Kidney (tissue), 13 donors: ENCODE measurements at regions not wholly inside any gene's neighbourhood (a gene's known extent, or its start where the extent isn't known, plus 50 kb on each side); places are given as distances from the start of the nearest gene placed in this dataset.

Experiments
- DNase-seq, 5 donors: peaks; one replicate each; pipeline ENCODE4 v3.0.0-alpha.2; 2013 to 2020
- FAIRE-seq: peaks from 2 replicates; lab custom pipeline; 2012; peaks lifted over from hg19 to GRCh38; lab: Jason Lieb, UNC
- H3K27ac ChIP-seq, 2 donors: one replicate each; pipeline ENCODE4 v1.7.0; 2013; ENCODE audit warnings: low read depth in 2 of 2, low read length in 2 of 2, inconsistent platforms in 1 of 2
- H3K27me3 ChIP-seq: one replicate; pipeline ENCODE4 v1.7.1; 2013; ENCODE audit warnings: low read length, inconsistent platforms; ENCODE audit not compliant: control insufficient read depth, insufficient read depth
- H3K36me3 ChIP-seq, 3 donors: one replicate each; pipeline versions ENCODE4 v1.7.0 to v1.7.1; 2013; ENCODE audit warnings: low read length in 3 of 3, control low read depth in 1 of 3, inconsistent platforms in 1 of 3; ENCODE audit not compliant: insufficient read depth in 3 of 3, control insufficient read depth in 2 of 3
- H3K4me1 ChIP-seq, 3 donors: one replicate each; pipeline versions ENCODE4 v1.7.0 to v1.7.1; 2013; ENCODE audit warnings: low read length in 3 of 3, inconsistent platforms in 1 of 3, low read depth in 1 of 3; ENCODE audit not compliant: control insufficient read depth in 2 of 3, insufficient read depth in 2 of 3
- H3K4me3 ChIP-seq, 3 donors: one replicate each; pipeline versions ENCODE4 v1.7.0 to v1.8.1; 2013; ENCODE audit warnings: low read length in 3 of 3, control low read depth in 1 of 3, inconsistent platforms in 1 of 3
- H3K9ac ChIP-seq, 3 donors: one replicate each; pipeline versions ENCODE4 v1.7.0 to v1.7.1; 2013; ENCODE audit warnings: low read length in 3 of 3, control low read depth in 1 of 3, inconsistent platforms in 1 of 3
- H3K9me3 ChIP-seq, 3 donors: one replicate each; pipeline versions ENCODE4 v1.7.0 to v1.7.1; 2013; ENCODE audit warnings: low read length in 3 of 3, control low read depth in 1 of 3, inconsistent platforms in 1 of 3; ENCODE audit not compliant: control insufficient read depth in 2 of 3, insufficient read depth in 1 of 3
- intact Hi-C: fragments of 100-400 bp; cut with DNase I; formaldehyde crosslinking; loops from one replicate; pipeline ENCODE4 v1.11.1; 2022
- TF ChIP-seq, protein P1 (sequence below): IDR thresholded peaks from 3 replicates; pipeline ENCODE4 v1.5.1; 2012; ENCODE audit warnings: mild to moderate bottlenecking, moderate library complexity, borderline replicate concordance; ENCODE audit not compliant: insufficient read depth; ENCODE audit errors: extremely low read depth
- donor health status: control.
- donor health status: control.
- donor health status: control.
- donor health status: control.
- donor health status: control.
- donor health status: DM: yes; HTN: yes; CAD: no.
- donor health status: Normal renal cell carcinoma (clear cell type).

DNA sequence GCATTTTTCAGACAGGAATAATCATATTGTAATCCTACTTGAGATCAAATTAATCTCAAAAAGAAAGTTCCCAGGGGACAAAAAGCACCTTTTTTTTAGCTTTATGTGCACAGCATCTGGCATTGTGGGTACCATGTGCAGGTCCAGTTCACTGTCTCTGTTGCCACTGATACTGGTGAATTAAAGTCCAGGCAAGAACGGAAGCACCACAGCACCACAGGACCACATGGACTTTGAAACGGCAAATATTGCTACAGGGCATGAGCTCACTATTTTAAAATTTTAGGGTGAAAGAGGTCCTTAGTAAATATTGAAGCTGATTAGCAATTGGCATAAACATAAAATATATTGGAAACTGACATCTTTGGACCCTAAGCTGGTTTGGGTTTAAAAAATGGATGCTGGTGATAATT is 709.0 kb downstream of the EPM2A start:
- Histone ChIP-seq H3K27me3 (no peaks in the 10 kb centered on the region), H3K27ac (no peak overlapping the region), H3K36me3 (no peaks in the 10 kb centered on the region), H3K4me3 (no peak overlapping the region), H3K4me1 (no peaks in the 10 kb centered on the region), H3K9me3 (no peaks in the 10 kb centered on the region), H3K9ac (no peak overlapping the region)
- TF ChIP-seq, protein P1, sequence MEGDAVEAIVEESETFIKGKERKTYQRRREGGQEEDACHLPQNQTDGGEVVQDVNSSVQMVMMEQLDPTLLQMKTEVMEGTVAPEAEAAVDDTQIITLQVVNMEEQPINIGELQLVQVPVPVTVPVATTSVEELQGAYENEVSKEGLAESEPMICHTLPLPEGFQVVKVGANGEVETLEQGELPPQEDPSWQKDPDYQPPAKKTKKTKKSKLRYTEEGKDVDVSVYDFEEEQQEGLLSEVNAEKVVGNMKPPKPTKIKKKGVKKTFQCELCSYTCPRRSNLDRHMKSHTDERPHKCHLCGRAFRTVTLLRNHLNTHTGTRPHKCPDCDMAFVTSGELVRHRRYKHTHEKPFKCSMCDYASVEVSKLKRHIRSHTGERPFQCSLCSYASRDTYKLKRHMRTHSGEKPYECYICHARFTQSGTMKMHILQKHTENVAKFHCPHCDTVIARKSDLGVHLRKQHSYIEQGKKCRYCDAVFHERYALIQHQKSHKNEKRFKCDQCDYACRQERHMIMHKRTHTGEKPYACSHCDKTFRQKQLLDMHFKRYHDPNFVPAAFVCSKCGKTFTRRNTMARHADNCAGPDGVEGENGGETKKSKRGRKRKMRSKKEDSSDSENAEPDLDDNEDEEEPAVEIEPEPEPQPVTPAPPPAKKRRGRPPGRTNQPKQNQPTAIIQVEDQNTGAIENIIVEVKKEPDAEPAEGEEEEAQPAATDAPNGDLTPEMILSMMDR = no peak
- no peak for FAIRE-seq
- intact Hi-C loops = no loop called here
- no peak for DNase-seq

DNA sequence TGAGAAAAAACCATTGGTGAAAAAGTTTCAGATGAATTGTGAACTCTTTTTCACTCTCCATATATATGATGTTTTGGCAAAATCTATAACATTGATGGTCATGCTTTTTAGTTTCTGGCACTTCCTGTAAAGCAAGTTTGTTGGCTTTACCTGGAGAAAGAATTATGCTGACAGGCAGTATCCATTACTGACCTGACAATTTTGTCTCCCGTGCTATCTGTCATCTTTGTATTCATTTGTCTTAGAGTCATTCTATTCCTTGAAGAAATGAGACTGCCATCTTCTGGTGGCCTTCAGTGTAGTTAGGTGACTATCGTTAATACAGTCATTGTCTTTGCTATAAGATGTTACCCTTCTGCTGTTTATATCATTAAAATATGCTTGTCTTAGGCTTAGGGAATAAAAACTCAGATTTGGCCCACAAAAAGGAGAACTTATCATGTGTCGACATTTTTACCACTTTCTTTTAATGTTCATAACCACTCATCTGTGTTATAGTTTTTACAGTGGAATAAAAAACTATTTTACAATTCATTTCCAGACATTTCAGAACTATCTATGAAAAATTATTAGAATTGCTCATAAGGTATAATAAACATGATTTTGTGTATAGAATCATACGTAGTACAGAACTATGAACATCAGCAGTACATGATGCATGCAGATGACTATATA is 707.0 kb downstream of the EPM2A start:
- peak in 2 of 5 donors; percentile 45 to 66 for DNase-seq

DNA sequence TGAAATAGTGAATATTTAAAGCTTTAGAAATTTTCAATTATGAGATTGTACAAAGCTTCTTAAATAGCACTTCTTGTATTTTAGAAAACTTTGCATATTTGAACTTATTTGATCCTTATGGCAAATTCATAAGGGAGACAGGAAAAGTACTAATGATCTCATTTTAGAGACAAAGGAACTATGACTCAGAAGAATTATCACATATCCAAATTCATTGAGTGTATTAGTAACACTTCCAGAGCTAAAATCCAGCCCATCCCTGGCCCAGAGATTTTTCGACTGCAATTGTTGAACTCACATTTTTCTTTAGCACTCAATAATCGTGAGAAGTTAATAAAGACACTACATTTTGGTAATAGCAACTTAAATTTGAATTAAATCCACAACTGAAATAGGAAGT is 704.3 kb downstream of the EPM2A start:
- H3K27ac ChIP-seq = no peak overlapping the region
- H3K9ac ChIP-seq = no peak overlapping the region
- H3K36me3 ChIP-seq = no peaks in the 10 kb centered on the region
- H3K27me3 ChIP-seq = no peaks in the 10 kb centered on the region
- H3K4me1 ChIP-seq = no peaks in the 10 kb centered on the region
- intact Hi-C loops = no loop called here
- no peaks in the 10 kb centered on the region for H3K9me3 ChIP-seq
- TF ChIP-seq, protein P1 = no peak
- no peak for DNase-seq
- FAIRE-seq = no peak
- no peak overlapping the region for H3K4me3 ChIP-seq

More for the DNA sequence above, 707.0 kb downstream of the EPM2A start:
- Histone ChIP-seq H3K4me1 (no peaks in the 10 kb centered on the region), H3K27me3 (no peaks in the 10 kb centered on the region), H3K9me3 (no peaks in the 10 kb centered on the region), H3K27ac (no peak overlapping the region), H3K9ac (no peak overlapping the region), H3K4me3 (no peak overlapping the region), H3K36me3 (no peaks in the 10 kb centered on the region)
- intact Hi-C loops = no loop called here
- TF ChIP-seq, protein P1 = no peak
- peak; percentile 33 for FAIRE-seq

DNA sequence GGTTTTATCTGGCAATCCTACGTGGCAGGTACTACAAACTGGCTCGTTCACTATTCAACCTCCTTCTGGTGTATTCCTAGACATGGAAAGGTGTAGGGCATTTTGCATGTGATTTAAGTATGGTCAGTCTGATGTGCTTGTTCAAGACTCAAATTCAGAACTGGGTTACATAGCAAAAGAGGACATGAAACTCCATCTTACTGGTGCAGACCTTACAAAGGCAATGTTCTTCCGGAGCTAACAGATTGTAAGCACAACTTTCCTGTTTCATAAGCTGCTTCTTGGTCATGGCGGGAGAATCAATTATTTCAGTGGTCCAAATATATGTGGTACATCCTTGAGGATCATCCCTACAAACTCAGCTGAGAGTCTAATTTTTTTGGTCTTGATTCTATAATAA is 703.4 kb downstream of the EPM2A start:
- DNase-seq = no peak
- H3K27me3 ChIP-seq = no peaks in the 10 kb centered on the region
- intact Hi-C loops = no loop called here
- no peak overlapping the region for H3K4me3 ChIP-seq
- no peak overlapping the region for H3K27ac ChIP-seq
- TF ChIP-seq, protein P1 = no peak
- H3K9ac ChIP-seq = no peak overlapping the region
- no peaks in the 10 kb centered on the region for H3K4me1 ChIP-seq
- H3K36me3 ChIP-seq = no peaks in the 10 kb centered on the region
- H3K9me3 ChIP-seq = no peaks in the 10 kb centered on the region
- FAIRE-seq = no peak
